Left ventricle myocardium inferior (tissue), 1 donor: ENCODE measurements at regions not wholly inside any gene's neighbourhood (a gene's known extent, or its start where the extent isn't known, plus 50 kb on each side); places are given as distances from the start of the nearest gene placed in this dataset.

Source experiments
- DNase-seq: peaks from one replicate; pipeline ENCODE4 v3.0.0-alpha.2; 2020
- H3K27ac ChIP-seq: fragments of 200-600 bp; replicated peaks from 2 replicates; pipeline ENCODE4 v1.8.0; 2021
- H3K27me3 ChIP-seq: fragments of 200-600 bp; 2 replicates; pipeline ENCODE4 v1.8.0; 2021; ENCODE audit warnings: low read depth
- H3K36me3 ChIP-seq: fragments of 200-600 bp; 2 replicates; pipeline ENCODE4 v1.8.0; 2021
- H3K4me1 ChIP-seq: fragments of 200-600 bp; 2 replicates; pipeline ENCODE4 v1.8.0; 2021
- H3K4me3 ChIP-seq: fragments of 200-600 bp; 2 replicates; pipeline ENCODE4 v1.8.0; 2021; ENCODE audit warnings: mild to moderate bottlenecking, moderate library complexity
- H3K9me3 ChIP-seq: fragments of 200-600 bp; replicated peaks from 2 replicates; pipeline ENCODE4 v1.8.0; 2021
- intact Hi-C: fragments of 100-400 bp; cut with micrococcal nuclease; formaldehyde crosslinking; loops from one replicate; pipeline ENCODE4 v1.11.0; 2022
- TF ChIP-seq, protein P1 (sequence below): fragments of 200-600 bp; IDR thresholded peaks from 2 replicates; pipeline ENCODE4 v1.8.0; 2021; ENCODE audit warnings: antibody characterized with exemption, mild to moderate bottlenecking, borderline replicate concordance
- donor health status: DM: no; HTN: yes; CAD: no; lungs with severe emphysema.

- intact Hi-C loops = loop anchor here (5.0 kb wide), 1 partner anchor 308 kb away; no protein-coding TSS in a partner anchor
- H3K9me3 ChIP-seq = no peaks in the 10 kb centered on the region
- no peak overlapping the region for H3K27ac ChIP-seq
- no peaks in the 10 kb centered on the region for H3K36me3 ChIP-seq
- H3K27me3 ChIP-seq = no peaks in the 10 kb centered on the region
- TF ChIP-seq, protein P1, sequence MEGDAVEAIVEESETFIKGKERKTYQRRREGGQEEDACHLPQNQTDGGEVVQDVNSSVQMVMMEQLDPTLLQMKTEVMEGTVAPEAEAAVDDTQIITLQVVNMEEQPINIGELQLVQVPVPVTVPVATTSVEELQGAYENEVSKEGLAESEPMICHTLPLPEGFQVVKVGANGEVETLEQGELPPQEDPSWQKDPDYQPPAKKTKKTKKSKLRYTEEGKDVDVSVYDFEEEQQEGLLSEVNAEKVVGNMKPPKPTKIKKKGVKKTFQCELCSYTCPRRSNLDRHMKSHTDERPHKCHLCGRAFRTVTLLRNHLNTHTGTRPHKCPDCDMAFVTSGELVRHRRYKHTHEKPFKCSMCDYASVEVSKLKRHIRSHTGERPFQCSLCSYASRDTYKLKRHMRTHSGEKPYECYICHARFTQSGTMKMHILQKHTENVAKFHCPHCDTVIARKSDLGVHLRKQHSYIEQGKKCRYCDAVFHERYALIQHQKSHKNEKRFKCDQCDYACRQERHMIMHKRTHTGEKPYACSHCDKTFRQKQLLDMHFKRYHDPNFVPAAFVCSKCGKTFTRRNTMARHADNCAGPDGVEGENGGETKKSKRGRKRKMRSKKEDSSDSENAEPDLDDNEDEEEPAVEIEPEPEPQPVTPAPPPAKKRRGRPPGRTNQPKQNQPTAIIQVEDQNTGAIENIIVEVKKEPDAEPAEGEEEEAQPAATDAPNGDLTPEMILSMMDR = peak; percentile 70
- DNase-seq = no peak
- H3K4me1 ChIP-seq = peaks cover 20% of the 10 kb centered on the region
- H3K4me3 ChIP-seq = no peak overlapping the region
Observed at GRCh38 chr9:109880276-109881169, 100.5 kb downstream of the PALM2AKAP2 start.

GRCh38 chr9:109883623-109884022, 103.6 kb downstream of the PALM2AKAP2 start:
- Histone ChIP-seq H3K4me3 (no peak overlapping the region), H3K9me3 (no peaks in the 10 kb centered on the region)
- intact Hi-C loops = loop anchor here (5.0 kb wide), 1 partner anchor 311 kb away; no protein-coding TSS in a partner anchor

DNA sequence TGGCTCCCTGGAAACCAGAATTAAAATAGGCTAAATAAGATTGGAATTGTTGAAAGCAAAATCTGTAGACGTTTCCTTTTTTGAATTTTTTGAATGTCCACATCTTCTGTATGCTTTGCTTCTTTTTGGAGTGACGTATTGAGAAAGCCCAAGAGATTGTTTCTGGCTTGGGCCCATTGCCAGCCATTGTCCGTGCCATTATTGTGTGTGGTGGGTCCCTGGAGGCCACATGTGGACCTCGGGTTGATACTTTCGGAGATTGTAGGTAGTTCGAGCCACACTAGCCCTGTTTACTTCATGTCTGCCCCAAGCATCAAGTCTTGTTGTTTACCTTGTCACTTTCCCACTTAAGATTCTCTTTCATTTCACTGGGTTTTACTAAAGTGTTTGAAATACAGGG, 106.0 kb downstream of the PALM2AKAP2 start:
- intact Hi-C loops = no loop called here
- Histone ChIP-seq H3K36me3 (no peaks in the 10 kb centered on the region), H3K4me3 (no peak overlapping the region), H3K4me1 (peaks cover 59% of the 10 kb centered on the region), H3K9me3 (no peaks in the 10 kb centered on the region), H3K27ac (peak overlapping the region; percentile 86), H3K27me3 (no peaks in the 10 kb centered on the region)
- TF ChIP-seq, protein P1 = no peak
- DNase-seq = peak; percentile 49

More at GRCh38 chr9:109883623-109884022, 103.6 kb downstream of the PALM2AKAP2 start:
- no peak for DNase-seq
- H3K27me3 ChIP-seq = no peaks in the 10 kb centered on the region
- TF ChIP-seq, protein P1 = no peak
- peaks cover 51% of the 10 kb centered on the region for H3K4me1 ChIP-seq
- no peak overlapping the region for H3K27ac ChIP-seq
- no peaks in the 10 kb centered on the region for H3K36me3 ChIP-seq

GRCh38 chr9:109886617-109887016, 106.6 kb downstream of the PALM2AKAP2 start:
- H3K9me3 ChIP-seq = no peaks in the 10 kb centered on the region
- no peaks in the 10 kb centered on the region for H3K36me3 ChIP-seq
- peaks cover 59% of the 10 kb centered on the region for H3K4me1 ChIP-seq
- H3K27me3 ChIP-seq = no peaks in the 10 kb centered on the region
- H3K4me3 ChIP-seq = no peak overlapping the region
- intact Hi-C loops = no loop called here
- TF ChIP-seq, protein P1 = no peak
- peak overlapping the region; percentile 86 for H3K27ac ChIP-seq
- no peak for DNase-seq

DNA sequence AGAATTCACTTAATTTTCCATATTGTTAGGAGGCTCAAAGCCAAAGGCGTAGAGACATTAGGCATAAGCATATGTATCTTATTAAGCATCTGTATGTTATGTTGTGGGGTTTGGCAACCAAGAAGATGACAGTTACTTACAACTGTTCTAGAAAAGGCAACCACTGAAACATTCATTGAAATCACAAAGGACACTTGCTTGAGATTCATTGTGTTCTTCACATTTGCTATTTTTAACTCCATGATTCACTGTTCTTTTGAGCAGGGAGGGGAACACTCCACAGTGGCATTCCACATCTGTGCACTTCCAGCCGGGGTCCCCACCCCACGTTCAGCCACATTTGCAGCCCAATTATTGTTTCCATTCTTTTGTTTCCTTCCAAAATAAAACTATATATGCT, 107.1 kb downstream of the PALM2AKAP2 start:
- intact Hi-C loops = no loop called here
- Histone ChIP-seq H3K36me3 (no peaks in the 10 kb centered on the region), H3K4me3 (no peak overlapping the region), H3K27me3 (no peaks in the 10 kb centered on the region), H3K27ac (peak overlapping the region; percentile 86), H3K4me1 (peaks cover 59% of the 10 kb centered on the region), H3K9me3 (no peaks in the 10 kb centered on the region)
- TF ChIP-seq, protein P1 = no peak
- peak; percentile 35 for DNase-seq
